ENCODE measurements at regions not wholly inside any gene's neighbourhood (a gene's known extent, or its start where the extent isn't known, plus 50 kb on each side); places are given as distances from the start of the nearest gene placed in this dataset.

GRCh38 chr12:43106355-43106754 is 445.6 kb downstream of the ADAMTS20 start:
- H3K4me3 ChIP-seq (ENCODE audit: control insufficient read depth, low read depth, low read length): no peak overlapping the region
- no peak for DNase-seq (ENCODE audit: low read depth)
- no peak for TF ChIP-seq CTCF (conservative IDR thresholded peaks at IDR 0.05; ENCODE audit: control insufficient read depth, insufficient read depth, low read depth, low read length)

GRCh38 chr12:43105426-43105981 is 446.5 kb downstream of the ADAMTS20 start:
- no peak for TF ChIP-seq CTCF (conservative IDR thresholded peaks at IDR 0.05; ENCODE audit: control insufficient read depth, insufficient read depth, low read depth, low read length)
- DNase-seq (ENCODE audit: low read depth): no peak
- H3K4me3 ChIP-seq (ENCODE audit: control insufficient read depth, low read depth, low read length): no peak overlapping the region

- no peak for TF ChIP-seq CTCF (conservative IDR thresholded peaks at IDR 0.05; ENCODE audit: control insufficient read depth, insufficient read depth, low read depth, low read length)
- DNase-seq (ENCODE audit: low read depth): peak; percentile 80
Measured at GRCh38 chr12:43104494-43104893, 447.5 kb downstream of the ADAMTS20 start.

GRCh38 chr12:43103866-43104265 is 448.1 kb downstream of the ADAMTS20 start:
- no peak overlapping the region for H3K4me3 ChIP-seq (ENCODE audit: control insufficient read depth, low read depth, low read length)
- no peak for TF ChIP-seq CTCF (conservative IDR thresholded peaks at IDR 0.05; ENCODE audit: control insufficient read depth, insufficient read depth, low read depth, low read length)
- DNase-seq (ENCODE audit: low read depth): no peak

More at GRCh38 chr12:43104494-43104893, 447.5 kb downstream of the ADAMTS20 start:
- H3K4me3 ChIP-seq (ENCODE audit: control insufficient read depth, low read depth, low read length): no peak overlapping the region

- no peak for DNase-seq (ENCODE audit: low read depth)
- H3K4me3 ChIP-seq (ENCODE audit: control insufficient read depth, low read depth, low read length): no peak overlapping the region
- TF ChIP-seq CTCF (conservative IDR thresholded peaks at IDR 0.05; ENCODE audit: control insufficient read depth, insufficient read depth, low read depth, low read length): no peak
Measured at GRCh38 chr12:43102546-43103264, 449.3 kb downstream of the ADAMTS20 start.

GRCh38 chr12:43100231-43100630 is 451.8 kb downstream of the ADAMTS20 start:
- no peak overlapping the region for H3K4me3 ChIP-seq (ENCODE audit: control insufficient read depth, low read depth, low read length)
- DNase-seq (ENCODE audit: low read depth): no peak
- no peak for TF ChIP-seq CTCF (conservative IDR thresholded peaks at IDR 0.05; ENCODE audit: control insufficient read depth, insufficient read depth, low read depth, low read length)
